ENCODE measurements at regions not wholly inside any gene's neighbourhood (a gene's known extent, or its start where the extent isn't known, plus 50 kb on each side); places are given as distances from the start of the nearest gene placed in this dataset.

DNA sequence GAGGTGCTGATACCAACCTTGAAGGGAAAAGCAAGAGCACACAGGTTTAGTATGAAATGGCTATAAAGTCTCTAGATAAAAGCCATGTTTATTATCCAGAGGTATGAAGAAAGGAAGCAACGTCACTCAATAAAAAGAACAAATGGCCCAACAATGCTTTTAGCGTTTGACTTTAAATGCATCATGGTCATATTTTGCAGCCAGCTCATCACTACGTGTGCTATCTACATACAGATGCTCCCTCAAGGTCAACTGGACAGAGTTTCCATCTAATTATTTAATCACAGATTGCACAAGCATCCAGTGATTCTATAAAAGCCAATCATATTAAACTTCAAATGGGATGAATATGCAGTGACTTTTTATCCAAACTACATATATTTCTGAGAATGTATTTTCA, 127.6 kb upstream of the SYNDIG1 start:
- no peaks in the 10 kb centered on the region for H3K36me3 Mint-ChIP-seq (ENCODE audit: low read depth)
- H3K27me3 Mint-ChIP-seq (ENCODE audit: low read depth, poor library complexity): no peaks in the 10 kb centered on the region
- DNase-seq: no peak
- H3K9me3 Mint-ChIP-seq: no peaks in the 10 kb centered on the region
- no peak overlapping the region for H3K4me3 Mint-ChIP-seq
- H3K4me1 Mint-ChIP-seq: peaks cover 17% of the 10 kb centered on the region
- no peak for TF ChIP-seq CTCF (IDR thresholded peaks at IDR 0.05)
- no peak overlapping the region for H3K27ac Mint-ChIP-seq

- no peak for DNase-seq
- peaks cover 23% of the 10 kb centered on the region for H3K4me1 Mint-ChIP-seq
- no peaks in the 10 kb centered on the region for H3K27me3 Mint-ChIP-seq (ENCODE audit: low read depth, poor library complexity)
These were observed 128.5 kb upstream of the SYNDIG1 start for GRCh38 chr20:24340933-24341332.

DNA sequence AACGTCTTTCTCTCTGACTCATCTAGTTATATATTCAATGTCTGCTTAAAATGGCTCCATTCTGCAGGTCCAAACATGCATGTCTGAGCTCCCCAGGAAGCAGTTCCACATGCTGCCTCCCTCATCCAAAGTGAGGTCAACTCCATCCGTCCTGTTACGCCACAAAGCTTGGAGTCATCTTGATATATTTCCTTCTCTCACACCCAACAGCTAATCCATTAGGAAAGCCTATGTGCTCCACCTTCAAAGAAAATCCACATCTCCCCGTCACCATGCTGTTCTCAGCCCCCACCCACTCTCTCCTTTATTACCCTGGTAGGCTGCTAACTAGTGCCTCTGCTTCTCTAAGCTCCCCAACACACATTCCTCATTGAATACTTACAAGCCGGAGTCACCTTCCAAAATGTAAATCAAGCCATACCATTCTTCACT, 130.2 kb upstream of the SYNDIG1 start:
- TF ChIP-seq CTCF (IDR thresholded peaks at IDR 0.05): no peak
- Mint-ChIP-seq H3K36me3 (ENCODE audit: low read depth) (no peaks in the 10 kb centered on the region), H3K27ac (no peak overlapping the region), H3K4me3 (no peak overlapping the region), H3K27me3 (ENCODE audit: low read depth, poor library complexity) (no peaks in the 10 kb centered on the region), H3K4me1 (peaks cover 23% of the 10 kb centered on the region), H3K9me3 (no peaks in the 10 kb centered on the region)
- no peak for DNase-seq

More at GRCh38 chr20:24340933-24341332, 128.5 kb upstream of the SYNDIG1 start:
- Mint-ChIP-seq H3K4me3 (no peak overlapping the region), H3K9me3 (no peaks in the 10 kb centered on the region), H3K36me3 (ENCODE audit: low read depth) (no peaks in the 10 kb centered on the region), H3K27ac (no peak overlapping the region)
- TF ChIP-seq CTCF (IDR thresholded peaks at IDR 0.05): no peak

GRCh38 chr20:24337551-24337950, 131.9 kb upstream of the SYNDIG1 start:
- Mint-ChIP-seq H3K4me1 (peaks cover 23% of the 10 kb centered on the region), H3K27me3 (ENCODE audit: low read depth, poor library complexity) (no peaks in the 10 kb centered on the region), H3K9me3 (no peaks in the 10 kb centered on the region), H3K27ac (no peak overlapping the region), H3K4me3 (no peak overlapping the region), H3K36me3 (ENCODE audit: low read depth) (no peaks in the 10 kb centered on the region)
- no peak for DNase-seq
- TF ChIP-seq CTCF (IDR thresholded peaks at IDR 0.05): no peak

GRCh38 chr20:24337069-24337468, 132.4 kb upstream of the SYNDIG1 start:
- H3K4me1 Mint-ChIP-seq: peaks cover 23% of the 10 kb centered on the region

More at GRCh38 chr20:24337069-24337468, 132.4 kb upstream of the SYNDIG1 start:
- peaks cover 3% of the 10 kb centered on the region for H3K27me3 Mint-ChIP-seq (ENCODE audit: low read depth, poor library complexity)
- no peak overlapping the region for H3K4me3 Mint-ChIP-seq
- no peak for DNase-seq
- no peaks in the 10 kb centered on the region for H3K36me3 Mint-ChIP-seq (ENCODE audit: low read depth)
- H3K9me3 Mint-ChIP-seq: no peaks in the 10 kb centered on the region
- peak overlapping the region; percentile 10 for H3K27ac Mint-ChIP-seq
- no peak for TF ChIP-seq CTCF (IDR thresholded peaks at IDR 0.05)

Data from nephron progenitor cell (in vitro differentiated cells).